Endothelial cell of umbilical vein (primary cell): ENCODE measurements at regions not wholly inside any gene's neighbourhood (a gene's known extent, or its start where the extent isn't known, plus 50 kb on each side); places are given as distances from the start of the nearest gene placed in this dataset.

Experiments used
- BruUV-seq: library from RNA; stranded (reverse); fragments of 400-500 nt; replicated peaks from 2 replicates; lab custom pipeline; 2021; lab: Mats Ljungman, UMichigan
- CTCF ChIA-PET: fragments of 300-600, 350-600 bp; sonication (Branson Sonifier 250); formaldehyde crosslinking; loops from one replicate; lab custom pipeline; 2021; ENCODE audit warnings: antibody characterized with exemption, inconsistent platforms; lab: Charles Lee
- POLR2A ChIA-PET: fragments of 300-600, 350-600 bp; sonication (Branson Sonifier 250); formaldehyde crosslinking; loops from one replicate; lab custom pipeline; 2021; ENCODE audit warnings: antibody characterized with exemption, inconsistent platforms; lab: Charles Lee
- DNase-seq: peaks from one replicate; pipeline ENCODE4 v3.0.0-alpha.2; 2011; ENCODE audit warnings: low read depth, low spot score
- FAIRE-seq: peaks from 2 replicates; lab custom pipeline; 2011; peaks lifted over from hg19 to GRCh38; lab: Jason Lieb, UNC
- H2AFZ ChIP-seq: 2 replicates; pipeline ENCODE4 v1.6.0; 2012; ENCODE audit warnings: low read depth, low read length, control low read depth, inconsistent platforms
- H3K27ac ChIP-seq: 2 replicates; pipeline ENCODE4 v1.5.1; 2011; ENCODE audit warnings: low read depth, mild to moderate bottlenecking, control low read depth, low read length, moderate library complexity; ENCODE audit not compliant: insufficient read depth
- H3K27me3 ChIP-seq, 2 experiments: 2 replicates each; pipeline versions ENCODE4 v1.6.0 to v1.6.1; 2011; ENCODE audit warnings: low read length in 2 of 2, mixed read lengths in 1 of 2; ENCODE audit not compliant: control insufficient read depth in 2 of 2, insufficient read depth in 2 of 2
- H3K36me3 ChIP-seq, 2 experiments: 2 replicates in 1 of 2; 3 replicates in 1 of 2; pipeline ENCODE4 v1.5.1; 2011; ENCODE audit warnings: low read length in 2 of 2, mild to moderate bottlenecking in 1 of 2, moderate library complexity in 1 of 2; ENCODE audit not compliant: control insufficient read depth in 2 of 2, insufficient read depth in 2 of 2; ENCODE audit errors: extremely low read depth in 1 of 2
- H3K4me1 ChIP-seq: 3 replicates; pipeline ENCODE4 v1.5.1; 2011; ENCODE audit warnings: mild to moderate bottlenecking, low read length; ENCODE audit not compliant: control insufficient read depth, insufficient read depth; ENCODE audit errors: extremely low read depth
- H3K4me2 ChIP-seq: 2 replicates; pipeline ENCODE4 v1.6.1; 2011; ENCODE audit warnings: low read length, control low read depth, mixed read lengths; ENCODE audit not compliant: insufficient read depth
- H3K4me3 ChIP-seq, 3 experiments: fragments of 200-600 bp in 1 of 3; sonication (generic), shearing (Covaris generic) in 1 of 3; replicated peaks in 1 of 3; 2 replicates each; pipeline ENCODE4 v1.5.1; 2011 to 2016; ENCODE audit warnings: control low read depth in 3 of 3, low read length in 3 of 3, mild to moderate bottlenecking in 2 of 3, inconsistent platforms in 1 of 3, low read depth in 1 of 3, moderate library complexity in 1 of 3; ENCODE audit not compliant: insufficient read depth in 1 of 3
- H3K79me2 ChIP-seq: 2 replicates; pipeline ENCODE4 v1.6.0; 2012; ENCODE audit warnings: low read length, inconsistent platforms; ENCODE audit not compliant: control insufficient read depth, insufficient read depth
- H3K9ac ChIP-seq: replicated peaks from 2 replicates; pipeline ENCODE3; 2011; ENCODE audit warnings: low read length, control low read depth; ENCODE audit not compliant: insufficient read depth; ENCODE audit errors: extremely low read depth
- H3K9me1 ChIP-seq: replicated peaks from 3 replicates; pipeline ENCODE4 v1.6.0; 2011; ENCODE audit warnings: mild to moderate bottlenecking, low read length; ENCODE audit not compliant: control insufficient read depth, insufficient read depth; ENCODE audit errors: extremely low read depth
- H3K9me3 ChIP-seq: replicated peaks from 2 replicates; pipeline ENCODE4 v1.5.1; 2012; ENCODE audit warnings: low read length, inconsistent platforms; ENCODE audit not compliant: control insufficient read depth, insufficient read depth
- H4K20me1 ChIP-seq: replicated peaks from 2 replicates; pipeline ENCODE3; 2011; ENCODE audit warnings: mild to moderate bottlenecking, low read length; ENCODE audit not compliant: control insufficient read depth, insufficient read depth; ENCODE audit errors: extremely low read depth
- CTCF ChIP-seq, 2 donors: IDR thresholded peaks; 1 replicate in 1 of 2; 2 replicates in 1 of 2; pipeline ENCODE4 v1.5.1; 2011; ENCODE audit warnings: low read length in 2 of 2, mild to moderate bottlenecking in 2 of 2, moderate library complexity in 2 of 2, control low read depth in 1 of 2, inconsistent platforms in 1 of 2, low read depth in 1 of 2; ENCODE audit not compliant: insufficient read depth in 1 of 2; ENCODE audit errors: extremely low read depth in 1 of 2
- EZH2 ChIP-seq: IDR thresholded peaks from 2 replicates; pipeline ENCODE4 v1.6.1; 2012; ENCODE audit warnings: borderline replicate concordance, low read depth, mild to moderate bottlenecking, moderate library complexity, low read length, inconsistent platforms; ENCODE audit not compliant: severe bottlenecking
- FOS ChIP-seq: IDR thresholded peaks from 2 replicates; pipeline ENCODE4 v1.6.1; 2011; ENCODE audit warnings: mild to moderate bottlenecking, low read length, moderate library complexity, borderline replicate concordance; ENCODE audit not compliant: insufficient read depth
- GATA2 ChIP-seq: IDR thresholded peaks from 2 replicates; pipeline ENCODE4 v1.7.0; 2011; ENCODE audit warnings: low read depth, mild to moderate bottlenecking, moderate library complexity, mixed read lengths, low read length; ENCODE audit not compliant: insufficient read length, insufficient read depth
- JUN ChIP-seq: IDR thresholded peaks from 2 replicates; pipeline ENCODE4 v1.6.1; 2011; ENCODE audit warnings: borderline replicate concordance, low read depth; ENCODE audit not compliant: insufficient read length, insufficient read depth
- POLR2A ChIP-seq: IDR thresholded peaks from 2 replicates; pipeline ENCODE4 v1.6.1; 2012; ENCODE audit warnings: low read depth, mild to moderate bottlenecking, control low read depth, low read length
- dilution Hi-C: fragments of 300-500 bp; cut with MboI; formaldehyde crosslinking; loops from one replicate; pipeline ENCODE4 v1.15.0; 2019; ENCODE audit warnings: low sequenced_read_pairs; ENCODE audit not compliant: extremely low pct_ligation_motif_present
- intact Hi-C: fragments of 100-400 bp; cut with micrococcal nuclease; formaldehyde crosslinking; loops from one replicate; pipeline ENCODE4 v1.10.0; 2022
- TF ChIP-seq, protein P1 (sequence below): IDR thresholded peaks from 2 replicates; pipeline ENCODE4 v1.6.1; 2011; ENCODE audit not compliant: insufficient read depth, insufficient read length

DNA sequence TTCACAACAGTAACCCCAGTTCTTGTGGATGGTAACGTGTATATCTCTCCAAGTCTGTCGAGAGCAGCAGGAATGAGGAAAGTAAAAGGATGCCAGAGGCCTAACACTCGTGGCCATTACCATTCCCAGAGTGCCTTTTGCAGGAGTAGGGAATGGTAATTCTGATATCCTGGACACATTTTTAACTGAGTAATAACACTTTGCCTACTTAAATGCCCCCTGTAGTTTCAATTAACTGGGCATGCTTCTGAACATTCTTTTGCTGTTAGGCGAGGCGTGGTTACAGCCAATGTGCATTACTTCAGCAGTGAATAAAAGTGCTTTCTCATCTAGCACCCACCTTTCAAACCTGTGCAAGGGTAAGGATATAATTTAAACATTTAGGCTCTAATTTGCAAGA lies 258.5 kb upstream of the ADGRL2 start:
- H3K79me2 ChIP-seq, result no peaks in the 10 kb centered on the region
- H3K27ac ChIP-seq, result no peak overlapping the region
- no peak overlapping the region for H3K9ac ChIP-seq
- no peaks in the 10 kb centered on the region for H3K36me3 ChIP-seq
- no peak overlapping the region for H3K4me3 ChIP-seq
- ChIA-PET POLR2A (no interaction called here), CTCF (no interaction called here)
- no peaks in the 10 kb centered on the region for H3K27me3 ChIP-seq
- no peaks in the 10 kb centered on the region for H3K9me1 ChIP-seq
- H2AFZ ChIP-seq, result no peak overlapping the region
- dilution Hi-C loops, result no loop called here
- DNase-seq (no peak), FAIRE-seq (no peak)
- H3K4me1 ChIP-seq, result no peaks in the 10 kb centered on the region
- TF ChIP-seq GATA2 (no peak), FOS (no peak)
- no peaks in the 10 kb centered on the region for H4K20me1 ChIP-seq
- H3K4me2 ChIP-seq, result no peak overlapping the region
- BruUV-seq, result no TSS peak
- intact Hi-C loops, result no loop called here
- H3K9me3 ChIP-seq, result no peaks in the 10 kb centered on the region

GRCh38 chr1:81540216-81540615 lies 260.5 kb upstream of the ADGRL2 start:
- no peaks in the 10 kb centered on the region for H3K27me3 ChIP-seq
- no peak overlapping the region for H3K4me2 ChIP-seq
- ChIA-PET CTCF (interaction anchor here (1.0 to 2.1 kb wide), 2 partner anchors 9 kb away, joined by 4 to 6 read pairs; no protein-coding TSS in a partner anchor), POLR2A (no interaction called here)
- no peaks in the 10 kb centered on the region for H3K4me1 ChIP-seq
- no peak overlapping the region for H3K4me3 ChIP-seq
- no peak overlapping the region for H3K9ac ChIP-seq
- no TSS peak for BruUV-seq
- dilution Hi-C loops (no loop called here), intact Hi-C loops (no loop called here)
- no peaks in the 10 kb centered on the region for H3K79me2 ChIP-seq
- FAIRE-seq (no peak), DNase-seq (no peak)
- H3K9me3 ChIP-seq, result no peaks in the 10 kb centered on the region
- TF ChIP-seq POLR2A, result no peak
- no peak for TF ChIP-seq FOS
- TF ChIP-seq GATA2, result no peak
- TF ChIP-seq, protein P1, sequence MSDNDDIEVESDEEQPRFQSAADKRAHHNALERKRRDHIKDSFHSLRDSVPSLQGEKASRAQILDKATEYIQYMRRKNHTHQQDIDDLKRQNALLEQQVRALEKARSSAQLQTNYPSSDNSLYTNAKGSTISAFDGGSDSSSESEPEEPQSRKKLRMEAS, result no peak
- no peak for TF ChIP-seq EZH2
- no peak for TF ChIP-seq JUN
- no peak for TF ChIP-seq CTCF (IDR thresholded peaks at IDR 0.05; ENCODE audit: extremely low read depth in 1 of 2, insufficient read depth in 1 of 2, low read depth in 1 of 2, low read length in 2 of 2)
- no peaks in the 10 kb centered on the region for H3K36me3 ChIP-seq
- H3K9me1 ChIP-seq, result no peaks in the 10 kb centered on the region
- H4K20me1 ChIP-seq, result no peaks in the 10 kb centered on the region
- H2AFZ ChIP-seq, result no peak overlapping the region
- H3K27ac ChIP-seq, result no peak overlapping the region
